IPS-15b (cell line): ENCODE measurements at regions not wholly inside any gene's neighbourhood (a gene's known extent, or its start where the extent isn't known, plus 50 kb on each side); places are given as distances from the start of the nearest gene placed in this dataset.

Source experiments
- H3K27me3 ChIP-seq: one replicate; pipeline ENCODE4 v1.6.1; 2013; ENCODE audit warnings: low read length; ENCODE audit not compliant: control insufficient read depth, insufficient read depth
- H3K36me3 ChIP-seq: one replicate; pipeline ENCODE4 v1.6.1; 2013; ENCODE audit warnings: low read length; ENCODE audit not compliant: control insufficient read depth, insufficient read depth
- H3K4me1 ChIP-seq: one replicate; pipeline ENCODE4 v1.6.1; 2013; ENCODE audit warnings: mild to moderate bottlenecking, low read length; ENCODE audit not compliant: control insufficient read depth, insufficient read depth
- H3K4me3 ChIP-seq: one replicate; pipeline ENCODE4 v1.5.1; 2013; ENCODE audit warnings: low read depth, low read length
- H3K9ac ChIP-seq: one replicate; pipeline ENCODE4 v1.6.1; 2013; ENCODE audit warnings: low read depth, mild to moderate bottlenecking, low read length
- H3K9me3 ChIP-seq: one replicate; pipeline ENCODE4 v1.6.1; 2013; ENCODE audit warnings: mild to moderate bottlenecking, low read length; ENCODE audit not compliant: control insufficient read depth, insufficient read depth

DNA sequence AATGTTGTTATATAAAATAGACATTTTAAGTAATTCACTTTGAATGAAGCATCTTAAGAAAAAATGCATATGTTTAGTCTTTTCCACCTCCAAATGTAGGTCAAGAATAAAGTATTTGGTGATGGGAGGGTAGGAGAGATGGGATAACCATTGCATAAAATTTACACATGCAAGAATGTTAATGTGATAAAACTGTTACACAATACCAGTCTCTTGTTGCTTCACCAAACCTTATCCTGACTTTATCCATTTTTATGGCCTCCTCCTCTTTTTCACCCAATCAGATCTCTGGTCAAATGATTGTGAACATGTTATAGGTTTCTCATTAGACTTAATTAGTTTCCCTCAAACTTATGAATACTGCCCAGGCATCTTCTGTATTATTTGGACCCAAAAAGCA is 994.5 kb upstream of the FLRT2 start:
- Histone ChIP-seq H3K4me1 (peaks cover 3% of the 10 kb centered on the region), H3K27me3 (no peaks in the 10 kb centered on the region), H3K9ac (no peak overlapping the region), H3K4me3 (no peak overlapping the region), H3K36me3 (no peaks in the 10 kb centered on the region), H3K9me3 (no peaks in the 10 kb centered on the region)

DNA sequence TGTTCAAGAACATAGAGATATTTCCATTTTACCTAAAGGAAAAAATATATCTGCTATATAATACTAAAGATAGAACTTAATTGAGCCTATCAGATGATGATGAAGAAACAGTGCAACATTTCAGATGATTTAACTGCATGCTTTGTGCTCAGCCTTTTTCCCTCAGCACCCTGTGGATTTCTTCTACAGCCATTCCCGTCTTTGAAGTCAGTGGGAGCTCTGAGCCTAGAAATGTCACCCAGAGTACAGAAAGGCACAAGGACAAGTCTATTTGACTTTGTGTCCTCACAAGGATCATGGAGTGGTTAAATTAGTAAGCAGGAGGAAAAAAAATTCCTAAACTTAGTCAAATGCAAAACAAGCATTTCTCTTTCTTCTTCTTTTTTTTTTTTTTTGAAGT is 994.0 kb upstream of the FLRT2 start:
- Histone ChIP-seq H3K9ac (no peak overlapping the region), H3K4me1 (peaks cover 3% of the 10 kb centered on the region), H3K36me3 (no peaks in the 10 kb centered on the region), H3K9me3 (no peaks in the 10 kb centered on the region), H3K27me3 (no peaks in the 10 kb centered on the region), H3K4me3 (no peak overlapping the region)

DNA sequence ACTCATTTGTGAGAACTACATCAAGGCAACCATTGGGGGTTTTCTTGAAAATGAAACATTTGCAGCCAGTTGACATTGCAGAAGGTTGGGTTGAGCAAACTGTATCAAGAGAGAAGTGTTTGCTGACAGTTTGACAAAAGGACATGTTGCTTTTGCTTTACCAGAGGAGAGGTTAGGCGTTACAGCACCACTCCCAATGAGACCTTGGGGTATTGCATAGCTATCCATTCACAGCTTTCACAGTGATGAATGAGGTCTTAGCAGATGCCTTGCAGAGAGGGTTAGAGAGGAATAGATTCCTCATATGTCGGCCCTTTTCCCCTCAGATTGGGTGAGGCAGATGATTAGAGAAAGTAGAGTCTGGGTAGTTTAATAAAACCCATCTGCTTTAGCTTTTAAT is 988.9 kb upstream of the FLRT2 start:
- H3K4me1 ChIP-seq: peaks cover 7% of the 10 kb centered on the region
- H3K9me3 ChIP-seq: no peaks in the 10 kb centered on the region
- H3K4me3 ChIP-seq: no peak overlapping the region
- no peaks in the 10 kb centered on the region for H3K36me3 ChIP-seq
- H3K27me3 ChIP-seq: no peaks in the 10 kb centered on the region
- no peak overlapping the region for H3K9ac ChIP-seq

DNA sequence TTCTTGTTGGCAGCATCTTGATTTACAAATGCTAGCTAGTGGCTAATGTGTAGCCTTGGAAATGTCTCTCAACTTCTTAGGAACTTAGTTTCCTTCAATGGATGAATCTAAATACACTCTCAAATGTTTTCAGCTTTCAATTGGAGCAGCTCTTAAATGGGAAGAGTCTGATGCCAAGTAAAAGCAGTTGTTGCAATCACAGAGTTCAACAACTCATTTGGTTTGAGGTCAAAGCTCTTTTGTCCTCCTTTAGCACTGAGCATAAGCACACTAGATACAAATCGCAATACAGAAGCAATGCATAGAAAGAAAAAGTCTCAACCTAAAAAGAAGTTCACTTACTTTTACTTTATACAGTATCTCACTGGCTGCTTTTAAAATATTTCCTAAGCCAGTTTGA is 986.1 kb upstream of the FLRT2 start:
- Histone ChIP-seq H3K4me1 (peaks cover 6% of the 10 kb centered on the region), H3K9ac (no peak overlapping the region), H3K36me3 (no peaks in the 10 kb centered on the region), H3K4me3 (no peak overlapping the region), H3K9me3 (no peaks in the 10 kb centered on the region), H3K27me3 (no peaks in the 10 kb centered on the region)

DNA sequence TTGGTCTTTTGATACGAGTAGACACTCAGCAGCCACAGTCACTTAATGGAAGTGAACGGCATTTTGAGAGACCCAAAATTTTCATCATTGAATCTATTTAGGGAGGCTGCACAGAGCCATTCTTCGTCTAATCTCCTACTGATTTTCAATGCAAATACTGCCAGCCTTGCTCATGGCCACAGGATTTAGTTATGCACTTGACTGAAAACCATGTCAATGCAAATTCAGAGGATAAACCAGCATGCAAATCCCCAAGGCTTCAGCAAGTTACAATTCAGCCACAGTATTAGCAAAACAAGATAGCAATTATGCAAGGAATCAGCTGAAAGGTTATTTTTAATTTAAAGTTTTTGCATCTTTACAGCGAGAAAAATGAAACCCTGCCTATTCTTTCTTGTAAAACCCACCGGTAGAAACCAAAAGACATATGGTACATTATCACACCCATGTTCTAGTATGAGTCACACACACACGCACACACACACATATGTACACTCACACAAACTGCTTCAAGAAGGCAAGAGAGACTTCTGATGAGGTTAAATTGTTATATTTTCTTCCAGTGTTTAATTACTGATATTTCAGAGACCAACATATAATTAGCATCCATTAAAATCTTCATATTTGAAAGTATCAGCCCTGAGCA is 985.3 kb upstream of the FLRT2 start:
- no peaks in the 10 kb centered on the region for H3K36me3 ChIP-seq
- H3K9ac ChIP-seq: no peak overlapping the region
- H3K9me3 ChIP-seq: no peaks in the 10 kb centered on the region
- H3K4me1 ChIP-seq: peaks cover 6% of the 10 kb centered on the region
- no peak overlapping the region for H3K4me3 ChIP-seq
- no peaks in the 10 kb centered on the region for H3K27me3 ChIP-seq

DNA sequence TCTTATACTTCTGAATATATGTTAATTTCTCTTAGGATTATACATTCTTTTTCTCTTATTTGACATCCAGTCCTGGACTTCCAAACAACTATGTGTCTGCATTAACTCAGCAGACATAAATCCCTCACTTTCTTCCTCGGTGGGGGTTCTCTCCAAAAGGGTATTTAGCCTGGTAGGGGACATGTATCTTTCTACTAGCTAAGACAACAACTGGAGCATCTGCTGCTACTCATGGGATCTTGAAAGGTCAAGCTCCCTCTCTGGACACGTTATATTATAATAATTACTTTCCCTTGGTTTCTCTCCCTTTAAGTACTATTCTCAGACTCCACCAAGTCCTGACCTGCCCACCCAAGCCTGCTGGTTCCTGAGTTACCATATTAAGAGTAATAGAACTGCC is 983.7 kb upstream of the FLRT2 start:
- Histone ChIP-seq H3K9ac (no peak overlapping the region), H3K36me3 (no peaks in the 10 kb centered on the region), H3K9me3 (no peaks in the 10 kb centered on the region), H3K4me1 (peaks cover 6% of the 10 kb centered on the region), H3K4me3 (no peak overlapping the region), H3K27me3 (no peaks in the 10 kb centered on the region)

DNA sequence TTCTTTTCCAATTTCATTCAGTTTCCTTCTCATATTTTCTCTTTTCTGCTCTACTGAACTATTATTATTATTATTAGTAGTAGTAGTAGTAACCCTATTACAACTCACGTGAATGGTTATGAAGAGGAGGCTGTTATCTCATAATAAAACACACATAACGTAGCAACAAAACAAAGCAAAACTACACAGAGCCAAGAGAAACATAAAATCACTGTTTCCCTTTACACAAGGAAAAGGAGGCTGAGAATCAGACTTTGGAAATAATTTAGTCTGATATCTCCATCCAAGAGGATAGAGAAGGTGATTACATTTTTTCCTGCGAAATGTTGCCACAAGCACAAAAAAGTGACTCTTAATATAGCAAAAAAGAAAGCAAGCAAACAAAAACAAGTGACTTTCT is 975.8 kb upstream of the FLRT2 start:
- Histone ChIP-seq H3K9me3 (no peaks in the 10 kb centered on the region), H3K36me3 (no peaks in the 10 kb centered on the region), H3K27me3 (no peaks in the 10 kb centered on the region), H3K4me1 (no peaks in the 10 kb centered on the region), H3K4me3 (no peak overlapping the region), H3K9ac (no peak overlapping the region)

DNA sequence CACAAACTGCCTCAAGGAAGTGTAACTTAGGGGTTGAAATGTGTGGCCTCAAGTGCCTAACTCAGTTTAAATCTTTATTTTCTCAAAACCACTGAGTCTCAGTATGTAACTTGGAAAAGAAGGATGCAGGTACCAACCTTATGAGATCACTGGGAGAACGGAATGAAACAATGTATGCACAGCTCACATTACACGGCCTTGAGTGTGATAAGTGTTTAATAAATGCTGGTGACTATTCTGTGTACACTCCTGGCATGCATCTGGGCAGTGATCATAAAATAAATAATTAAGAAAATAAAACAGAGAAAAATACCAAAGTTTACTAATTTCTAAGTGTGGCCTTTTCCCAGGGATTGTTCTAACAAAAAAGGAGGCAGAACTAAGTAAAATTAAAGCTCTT is 974.5 kb upstream of the FLRT2 start:
- H3K36me3 ChIP-seq: no peaks in the 10 kb centered on the region
- no peaks in the 10 kb centered on the region for H3K4me1 ChIP-seq
- no peak overlapping the region for H3K4me3 ChIP-seq
- no peak overlapping the region for H3K9ac ChIP-seq
- H3K27me3 ChIP-seq: no peaks in the 10 kb centered on the region
- no peaks in the 10 kb centered on the region for H3K9me3 ChIP-seq

DNA sequence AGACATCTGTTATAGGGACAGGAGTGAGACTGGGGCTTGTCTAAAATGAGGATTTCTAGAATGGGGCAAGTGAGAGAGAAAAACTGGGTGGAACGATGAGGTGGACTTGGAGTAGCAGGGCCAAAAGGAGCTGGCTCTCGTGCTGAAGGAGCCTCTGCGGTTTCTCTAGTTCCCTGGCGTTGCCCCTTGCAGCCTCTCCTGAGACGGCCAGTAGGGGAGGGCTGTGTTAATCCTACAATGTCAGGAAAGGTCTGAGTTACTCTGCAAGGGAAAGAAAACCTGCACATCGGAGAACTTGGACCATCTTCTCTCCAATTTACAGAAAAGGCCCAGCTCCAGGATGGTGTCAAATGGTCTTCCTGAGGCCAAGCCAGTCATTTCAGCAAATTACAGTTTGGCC is 963.8 kb upstream of the FLRT2 start:
- Histone ChIP-seq H3K9ac (no peak overlapping the region), H3K9me3 (no peaks in the 10 kb centered on the region), H3K27me3 (no peaks in the 10 kb centered on the region), H3K4me3 (no peak overlapping the region), H3K4me1 (no peaks in the 10 kb centered on the region), H3K36me3 (no peaks in the 10 kb centered on the region)

DNA sequence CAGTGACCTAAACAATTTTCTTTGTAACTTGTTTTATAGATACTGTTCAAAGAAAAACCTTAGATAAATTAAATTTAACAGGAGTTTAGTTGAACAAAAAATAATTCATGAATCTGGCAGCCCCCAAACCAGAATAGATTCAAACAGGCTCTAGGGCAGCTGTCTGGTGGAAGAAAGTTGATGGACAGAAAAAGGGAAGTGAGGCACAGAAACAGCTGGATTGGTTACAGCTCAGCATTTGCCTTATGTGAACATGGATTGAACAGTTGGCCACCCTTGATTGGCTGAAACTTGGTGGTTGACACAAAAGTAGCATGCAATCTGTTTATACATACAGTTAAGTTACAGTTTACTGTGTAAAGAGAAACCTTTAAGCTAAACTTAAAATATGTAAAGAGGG is 954.3 kb upstream of the FLRT2 start:
- Histone ChIP-seq H3K9me3 (no peaks in the 10 kb centered on the region), H3K9ac (no peak overlapping the region), H3K4me1 (no peaks in the 10 kb centered on the region), H3K27me3 (no peaks in the 10 kb centered on the region), H3K4me3 (no peak overlapping the region), H3K36me3 (no peaks in the 10 kb centered on the region)

DNA sequence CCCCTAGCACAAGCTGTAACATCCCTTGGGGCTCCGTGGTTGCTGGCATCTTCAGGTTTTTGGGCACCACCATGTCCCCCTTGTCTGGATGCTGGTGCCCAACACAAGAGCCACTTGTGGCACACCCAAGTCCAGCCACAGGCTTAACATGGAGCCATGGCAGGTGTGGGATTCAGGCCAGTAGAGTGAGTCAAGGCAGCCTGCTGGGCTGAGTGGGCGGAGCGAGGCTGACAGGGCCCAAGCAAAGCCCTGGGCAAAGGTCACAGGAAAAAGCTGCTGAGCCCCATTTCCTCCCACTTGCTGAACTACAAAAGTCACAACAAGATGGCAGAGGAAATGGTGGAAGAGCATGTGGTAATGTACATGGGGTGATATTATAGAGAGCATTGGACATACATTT is 950.7 kb upstream of the FLRT2 start:
- Histone ChIP-seq H3K4me1 (no peaks in the 10 kb centered on the region), H3K36me3 (no peaks in the 10 kb centered on the region), H3K9me3 (no peaks in the 10 kb centered on the region), H3K9ac (no peak overlapping the region), H3K27me3 (no peaks in the 10 kb centered on the region), H3K4me3 (no peak overlapping the region)

DNA sequence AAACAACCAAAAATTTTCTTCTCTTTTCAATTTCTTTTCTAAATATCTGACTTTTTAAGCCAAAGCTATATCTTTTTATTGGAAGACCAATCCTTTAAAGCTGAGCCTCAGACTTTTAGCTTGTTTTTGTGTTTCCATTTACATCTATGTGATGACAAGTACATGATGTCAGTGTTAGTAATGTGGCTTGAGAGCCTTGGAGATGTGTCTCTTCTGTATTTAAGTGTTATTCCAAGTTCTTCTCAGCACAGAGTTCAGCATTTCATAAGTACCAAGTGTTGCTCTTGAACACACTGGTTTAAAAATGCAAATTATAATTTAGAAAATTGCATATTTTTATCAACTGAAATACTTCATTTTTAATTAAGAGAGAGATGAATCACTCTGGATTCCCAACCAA is 948.9 kb upstream of the FLRT2 start:
- no peaks in the 10 kb centered on the region for H3K4me1 ChIP-seq
- H3K36me3 ChIP-seq: no peaks in the 10 kb centered on the region
- H3K9ac ChIP-seq: no peak overlapping the region
- H3K27me3 ChIP-seq: no peaks in the 10 kb centered on the region
- H3K4me3 ChIP-seq: no peak overlapping the region
- no peaks in the 10 kb centered on the region for H3K9me3 ChIP-seq
